Trophoblast cell (in vitro differentiated cells and primary cell): ENCODE measurements at regions not wholly inside any gene's neighbourhood (a gene's known extent, or its start where the extent isn't known, plus 50 kb on each side); places are given as distances from the start of the nearest gene placed in this dataset.

Experiments used
- DNase-seq, 2 donors: peaks; one replicate each; pipeline ENCODE4 v3.0.0-alpha.2; 2016
- H2AFZ ChIP-seq: 2 replicates; pipeline ENCODE4 v1.6.1; 2013; ENCODE audit warnings: low read length, moderate library complexity, mild to moderate bottlenecking; ENCODE audit not compliant: insufficient read depth, poor library complexity
- H2AK5ac ChIP-seq: 2 replicates; pipeline ENCODE4 v1.6.1; 2013; ENCODE audit warnings: mild to moderate bottlenecking, low read length
- H2BK120ac ChIP-seq: 2 replicates; pipeline ENCODE4 v1.6.1; 2013; ENCODE audit warnings: low read length, mild to moderate bottlenecking, moderate library complexity; ENCODE audit not compliant: insufficient read depth, poor library complexity
- H2BK12ac ChIP-seq: 2 replicates; pipeline ENCODE4 v1.6.1; 2013; ENCODE audit warnings: mild to moderate bottlenecking, low read length, moderate library complexity
- H2BK5ac ChIP-seq: 2 replicates; pipeline ENCODE4 v1.6.1; 2013; ENCODE audit warnings: low read length, low read depth, moderate library complexity, mild to moderate bottlenecking; ENCODE audit not compliant: poor library complexity
- H3K14ac ChIP-seq: 2 replicates; pipeline ENCODE4 v1.6.1; 2013; ENCODE audit warnings: mild to moderate bottlenecking, low read length
- H3K18ac ChIP-seq: 2 replicates; pipeline ENCODE4 v1.6.1; 2013; ENCODE audit warnings: mild to moderate bottlenecking, low read length
- H3K23ac ChIP-seq: 2 replicates; pipeline ENCODE4 v1.6.1; 2013; ENCODE audit warnings: low read length
- H3K27ac ChIP-seq: 2 replicates; pipeline ENCODE4 v1.5.1; 2013; ENCODE audit warnings: low read depth, mild to moderate bottlenecking, inconsistent platforms, low read length, moderate library complexity
- H3K27me3 ChIP-seq: 2 replicates; pipeline ENCODE4 v1.6.1; 2013; ENCODE audit warnings: inconsistent platforms, mild to moderate bottlenecking, low read length, moderate library complexity; ENCODE audit not compliant: insufficient read depth
- H3K36me3 ChIP-seq, 2 experiments: 1 replicate in 1 of 2; 2 replicates in 1 of 2; pipeline ENCODE4 v1.6.1; 2013; ENCODE audit warnings: low read length in 2 of 2, mild to moderate bottlenecking in 2 of 2, moderate library complexity in 1 of 2; ENCODE audit not compliant: insufficient read depth in 2 of 2, control insufficient read depth in 1 of 2
- H3K4ac ChIP-seq: 2 replicates; pipeline ENCODE4 v1.6.1; 2013; ENCODE audit warnings: low read depth, mild to moderate bottlenecking, low read length, moderate library complexity
- H3K4me1 ChIP-seq, 2 experiments: 1 replicate in 1 of 2; 2 replicates in 1 of 2; pipeline ENCODE4 v1.6.1; 2013; ENCODE audit warnings: low read length in 2 of 2, mild to moderate bottlenecking in 2 of 2, moderate library complexity in 1 of 2; ENCODE audit not compliant: insufficient read depth in 2 of 2, control insufficient read depth in 1 of 2
- H3K4me2 ChIP-seq: 2 replicates; pipeline ENCODE4 v1.6.1; 2013; ENCODE audit warnings: inconsistent platforms, mild to moderate bottlenecking, low read length, moderate library complexity
- H3K4me3 ChIP-seq: 2 replicates; pipeline ENCODE4 v1.5.1; 2013; ENCODE audit warnings: mild to moderate bottlenecking, low read depth, low read length, inconsistent platforms
- H3K79me1 ChIP-seq: one replicate; pipeline ENCODE4 v1.6.1; 2013; ENCODE audit warnings: low read length
- H3K79me2 ChIP-seq: 2 replicates; pipeline ENCODE4 v1.6.1; 2013; ENCODE audit warnings: low read length, mild to moderate bottlenecking; ENCODE audit not compliant: control insufficient read depth, insufficient read depth, poor library complexity
- H3K9ac ChIP-seq: 2 replicates; pipeline ENCODE4 v1.6.1; 2013; ENCODE audit warnings: mild to moderate bottlenecking, low read length
- H3K9me3 ChIP-seq: 2 replicates; pipeline ENCODE4 v1.6.1; 2013; ENCODE audit warnings: low read depth, mild to moderate bottlenecking, control low read depth, inconsistent platforms, low read length; ENCODE audit not compliant: insufficient read depth
- H4K12ac ChIP-seq: 2 replicates; pipeline ENCODE4 v1.6.1; 2013; ENCODE audit warnings: low read depth, mild to moderate bottlenecking, low read length, moderate library complexity
- H4K8ac ChIP-seq: 2 replicates; pipeline ENCODE4 v1.6.1; 2013; ENCODE audit warnings: low read depth, mild to moderate bottlenecking, low read length, moderate library complexity
- H4K91ac ChIP-seq: one replicate; pipeline ENCODE4 v1.6.1; 2013; ENCODE audit warnings: low read depth, mild to moderate bottlenecking, low read length, moderate library complexity
- WGBS: extraction: QIAGEN DNeasy Blood & Tissue Kit; methylation state at CpG from one replicate; pipeline ENCODE4 v1.1.7; 2013; ENCODE audit warnings: missing lambda C conversion rate; ENCODE audit not compliant: insufficient read length, insufficient coverage; ENCODE audit errors: extremely low coverage; 5-methylcytosine and 5-hydroxymethylcytosine counted together

DNA sequence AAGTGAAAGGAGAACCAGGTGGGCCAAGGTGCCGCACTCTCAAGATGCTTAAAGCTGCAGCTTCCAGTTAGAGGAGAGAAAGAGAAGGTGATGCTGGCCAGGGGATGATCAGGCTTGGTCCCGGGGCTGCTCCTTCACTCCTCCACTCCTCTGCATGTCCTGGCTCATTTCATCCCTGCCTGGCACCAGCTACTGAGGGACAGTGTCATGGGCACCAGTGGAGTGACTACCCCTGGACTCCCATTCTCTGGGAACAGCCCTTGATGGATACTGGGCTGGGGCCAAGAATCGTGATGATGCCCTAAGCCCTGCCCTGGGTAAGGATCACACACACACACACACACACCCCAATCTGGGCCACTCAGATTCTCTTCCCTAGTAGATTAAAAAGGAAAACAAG lies 243.7 kb downstream of the UACA start:
- Histone ChIP-seq H3K4me1 (no peaks in the 10 kb centered on the region), H3K4me3 (no peak overlapping the region), H2BK12ac (no peak overlapping the region), H4K8ac (no peak overlapping the region), H2AFZ (no peak overlapping the region), H3K4me2 (no peak overlapping the region), H3K27ac (no peak overlapping the region), H4K12ac (no peak overlapping the region), H3K36me3 (no peaks in the 10 kb centered on the region), H3K9me3 (no peaks in the 10 kb centered on the region), H3K18ac (no peak overlapping the region), H3K4ac (no peak overlapping the region), H3K79me1 (no peaks in the 10 kb centered on the region), H4K91ac (no peak overlapping the region), H3K79me2 (no peaks in the 10 kb centered on the region), H3K23ac (no peak overlapping the region), H2BK120ac (no peak overlapping the region), H3K14ac (no peak overlapping the region), H3K27me3 (no peaks in the 10 kb centered on the region), H3K9ac (no peak overlapping the region), H2AK5ac (no peak overlapping the region), H2BK5ac (no peak overlapping the region)
- DNase-seq: no peak
- WGBS: no CpG with 5 or more reads among the region's 3 CpGs

DNA sequence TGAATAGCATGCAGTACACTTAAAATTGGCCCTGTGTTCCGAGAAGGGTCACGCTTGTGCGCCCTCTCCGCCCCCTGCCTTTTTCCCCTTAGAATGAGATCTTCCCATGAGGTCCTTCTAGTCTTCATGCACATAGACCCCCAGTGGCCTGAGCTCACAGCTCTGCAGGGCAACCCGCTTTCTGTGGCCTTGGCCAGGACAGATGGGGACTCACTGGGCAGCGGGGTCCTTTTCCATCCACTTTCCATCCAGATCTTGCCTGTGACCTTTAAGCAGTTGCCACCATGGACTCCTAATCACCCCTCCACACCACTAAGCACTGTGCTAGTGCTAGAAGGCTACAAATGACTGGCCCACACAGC lies 244.4 kb downstream of the UACA start:
- no peak overlapping the region for H3K14ac ChIP-seq
- no peaks in the 10 kb centered on the region for H3K79me2 ChIP-seq
- no peak for DNase-seq
- H3K4me2 ChIP-seq: no peak overlapping the region
- H3K27me3 ChIP-seq: no peaks in the 10 kb centered on the region
- no peaks in the 10 kb centered on the region for H3K9me3 ChIP-seq
- H3K27ac ChIP-seq: no peak overlapping the region
- no peaks in the 10 kb centered on the region for H3K36me3 ChIP-seq
- H3K4ac ChIP-seq: no peak overlapping the region
- no peaks in the 10 kb centered on the region for H3K79me1 ChIP-seq
- H3K18ac ChIP-seq: no peak overlapping the region
- no peak overlapping the region for H2AFZ ChIP-seq
- no peak overlapping the region for H2AK5ac ChIP-seq
- H3K4me3 ChIP-seq: no peak overlapping the region
- H3K23ac ChIP-seq: no peak overlapping the region
- no peak overlapping the region for H2BK12ac ChIP-seq
- no peaks in the 10 kb centered on the region for H3K4me1 ChIP-seq
- H4K12ac ChIP-seq: no peak overlapping the region
- no peak overlapping the region for H4K8ac ChIP-seq
- H2BK5ac ChIP-seq: no peak overlapping the region
- no CpG with 5 or more reads among the region's 6 CpGs for WGBS
- H2BK120ac ChIP-seq: no peak overlapping the region
- no peak overlapping the region for H3K9ac ChIP-seq
- H4K91ac ChIP-seq: no peak overlapping the region

DNA sequence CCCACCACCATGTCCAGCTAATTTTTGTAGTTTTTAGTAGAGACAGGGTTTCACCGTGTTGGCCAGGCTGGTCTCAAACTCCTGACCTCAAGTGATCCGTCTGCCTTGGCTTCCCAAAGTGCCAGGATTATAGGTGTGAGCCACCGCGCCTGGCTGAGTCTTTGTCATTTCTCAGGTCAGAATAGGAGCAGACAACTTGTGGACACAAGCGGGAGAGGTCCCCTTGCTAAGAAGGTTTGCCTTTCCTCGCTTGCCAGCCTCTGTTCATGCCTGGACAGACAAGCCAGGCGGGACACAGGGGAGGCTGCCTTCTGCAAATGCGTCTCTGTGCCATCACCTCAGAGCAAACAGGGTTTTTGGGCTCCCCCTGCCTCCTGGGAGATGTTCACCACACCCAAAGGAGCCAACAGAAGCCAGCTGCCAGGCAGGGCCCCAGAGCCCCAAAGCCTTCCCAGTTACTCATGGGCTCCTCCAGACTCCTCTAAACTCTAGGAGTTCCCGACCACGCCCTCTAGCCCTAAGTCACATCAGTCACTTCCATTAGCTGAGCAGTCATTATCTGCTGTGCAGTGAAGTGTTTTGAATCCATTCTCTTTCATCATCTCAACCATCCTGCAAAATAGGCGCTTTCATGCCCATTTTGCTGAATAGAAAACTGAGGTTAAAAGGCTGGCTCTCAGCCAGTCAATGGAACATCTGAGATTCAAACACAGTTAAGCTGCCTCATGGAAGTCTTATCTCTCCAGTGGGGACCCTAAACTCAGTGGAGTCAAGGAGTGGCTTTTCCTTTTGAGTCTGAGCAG lies 245.0 kb downstream of the UACA start:
- Histone ChIP-seq H2AFZ (no peak overlapping the region), H4K8ac (no peak overlapping the region), H2BK5ac (no peak overlapping the region), H4K12ac (no peak overlapping the region), H3K27ac (no peak overlapping the region), H3K18ac (no peak overlapping the region), H3K14ac (no peak overlapping the region), H2BK120ac (no peak overlapping the region), H3K23ac (no peak overlapping the region), H4K91ac (no peak overlapping the region), H3K79me2 (no peaks in the 10 kb centered on the region), H3K9me3 (no peaks in the 10 kb centered on the region), H3K79me1 (no peaks in the 10 kb centered on the region), H2AK5ac (no peak overlapping the region), H3K9ac (no peak overlapping the region), H3K4ac (no peak overlapping the region), H2BK12ac (no peak overlapping the region), H3K36me3 (no peaks in the 10 kb centered on the region), H3K27me3 (no peaks in the 10 kb centered on the region), H3K4me1 (no peaks in the 10 kb centered on the region), H3K4me2 (no peak overlapping the region), H3K4me3 (no peak overlapping the region)
- no peak for DNase-seq
- WGBS: no CpG with 5 or more reads among the region's 11 CpGs

DNA sequence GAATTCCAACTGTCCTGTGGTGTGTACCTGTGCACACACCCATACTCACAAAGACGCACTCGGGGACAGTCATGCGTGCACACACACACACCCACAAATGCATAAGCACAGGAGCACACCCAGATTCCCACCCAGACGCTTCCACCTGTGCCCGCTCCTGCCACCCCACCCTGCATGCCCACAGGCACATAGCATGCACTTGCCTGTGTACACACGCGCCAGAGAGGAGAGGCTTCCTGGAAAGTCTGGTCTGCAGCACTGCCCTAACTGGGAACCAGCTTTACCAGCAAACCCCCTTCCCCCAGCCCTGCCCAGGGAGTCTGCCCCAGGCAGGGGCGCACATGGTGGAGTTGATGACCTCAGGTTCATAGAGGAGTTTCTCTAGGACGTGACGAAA lies 246.2 kb downstream of the UACA start:
- no peaks in the 10 kb centered on the region for H3K36me3 ChIP-seq
- H2AK5ac ChIP-seq: no peak overlapping the region
- H2BK120ac ChIP-seq: no peak overlapping the region
- no peak overlapping the region for H4K8ac ChIP-seq
- H3K9me3 ChIP-seq: no peaks in the 10 kb centered on the region
- H3K4me2 ChIP-seq: no peak overlapping the region
- no peak for DNase-seq
- H3K79me2 ChIP-seq: no peaks in the 10 kb centered on the region
- H3K4me3 ChIP-seq: no peak overlapping the region
- H3K4me1 ChIP-seq: no peaks in the 10 kb centered on the region
- no peak overlapping the region for H3K23ac ChIP-seq
- no CpG with 5 or more reads among the region's 10 CpGs for WGBS
- no peak overlapping the region for H2AFZ ChIP-seq
- H3K9ac ChIP-seq: no peak overlapping the region
- no peak overlapping the region for H3K14ac ChIP-seq
- no peak overlapping the region for H2BK12ac ChIP-seq
- H2BK5ac ChIP-seq: no peak overlapping the region
- H3K27ac ChIP-seq: no peak overlapping the region
- H3K18ac ChIP-seq: no peak overlapping the region
- H3K79me1 ChIP-seq: no peaks in the 10 kb centered on the region
- H4K91ac ChIP-seq: no peak overlapping the region
- no peaks in the 10 kb centered on the region for H3K27me3 ChIP-seq
- H3K4ac ChIP-seq: no peak overlapping the region
- H4K12ac ChIP-seq: no peak overlapping the region
